ENCODE measurements at regions not wholly inside any gene's neighbourhood (a gene's known extent, or its start where the extent isn't known, plus 50 kb on each side); places are given as distances from the start of the nearest gene placed in this dataset.

- intact Hi-C loops (cut with micrococcal nuclease), result no loop called here
Observed at GRCh38 chr5:4976902-4977301, 163.2 kb upstream of the ADAMTS16 start.

- intact Hi-C loops (cut with micrococcal nuclease), result no loop called here
Observed at GRCh38 chr5:4977416-4978110, 162.6 kb upstream of the ADAMTS16 start.

GRCh38 chr5:4980201-4980600 is 159.9 kb upstream of the ADAMTS16 start:
- intact Hi-C loops (cut with micrococcal nuclease), result no loop called here

GRCh38 chr5:4981608-4982007 is 158.5 kb upstream of the ADAMTS16 start:
- intact Hi-C loops (cut with micrococcal nuclease), result no loop called here

- intact Hi-C loops (cut with micrococcal nuclease), result no loop called here
Observed at GRCh38 chr5:4983701-4984100, 156.4 kb upstream of the ADAMTS16 start.

GRCh38 chr5:4984461-4984860 is 155.7 kb upstream of the ADAMTS16 start:
- intact Hi-C loops (cut with micrococcal nuclease), result no loop called here

GRCh38 chr5:4987431-4987830 is 152.7 kb upstream of the ADAMTS16 start:
- intact Hi-C loops (cut with micrococcal nuclease), result no loop called here

- intact Hi-C loops (cut with micrococcal nuclease), result no loop called here
Observed at GRCh38 chr5:4989118-4989517, 151.0 kb upstream of the ADAMTS16 start.

- intact Hi-C loops (cut with micrococcal nuclease), result no loop called here
Observed at GRCh38 chr5:4990017-4990416, 150.1 kb upstream of the ADAMTS16 start.

GRCh38 chr5:4990462-4990861 is 149.7 kb upstream of the ADAMTS16 start:
- intact Hi-C loops (cut with micrococcal nuclease), result no loop called here

GRCh38 chr5:4991925-4992324 is 148.2 kb upstream of the ADAMTS16 start:
- intact Hi-C loops (cut with micrococcal nuclease), result no loop called here

GRCh38 chr5:4995014-4995413 is 145.1 kb upstream of the ADAMTS16 start:
- intact Hi-C loops (cut with micrococcal nuclease), result no loop called here

- intact Hi-C loops (cut with micrococcal nuclease), result no loop called here
Observed at GRCh38 chr5:5005353-5005752, 134.8 kb upstream of the ADAMTS16 start.

- intact Hi-C loops (cut with micrococcal nuclease), result no loop called here
Observed at GRCh38 chr5:5006548-5006947, 133.6 kb upstream of the ADAMTS16 start.

GRCh38 chr5:5009240-5009639 is 130.9 kb upstream of the ADAMTS16 start:
- intact Hi-C loops (cut with micrococcal nuclease), result no loop called here

- intact Hi-C loops (cut with micrococcal nuclease), result no loop called here
Observed at GRCh38 chr5:5011151-5011550, 129.0 kb upstream of the ADAMTS16 start.

- intact Hi-C loops (cut with micrococcal nuclease), result no loop called here
Observed at GRCh38 chr5:5014586-5015235, 125.4 kb upstream of the ADAMTS16 start.

- intact Hi-C loops (cut with micrococcal nuclease), result no loop called here
Observed at GRCh38 chr5:5017827-5018577, 122.1 kb upstream of the ADAMTS16 start.

GRCh38 chr5:5018578-5018970 is 121.6 kb upstream of the ADAMTS16 start:
- intact Hi-C loops (cut with micrococcal nuclease), result no loop called here

GRCh38 chr5:5021436-5021835 is 118.7 kb upstream of the ADAMTS16 start:
- intact Hi-C loops (cut with micrococcal nuclease), result no loop called here

- intact Hi-C loops (cut with micrococcal nuclease), result loop anchor here (1.0 kb wide), 1 partner anchor 12 kb away; no protein-coding TSS in a partner anchor
Observed at GRCh38 chr5:5025098-5025773, 114.9 kb upstream of the ADAMTS16 start.
